ENCODE measurements at regions not wholly inside any gene's neighbourhood (a gene's known extent, or its start where the extent isn't known, plus 50 kb on each side); places are given as distances from the start of the nearest gene placed in this dataset.

GRCh38 chr11:41963406-41963805 lies 504.0 kb upstream of the LRRC4C start:
- Histone ChIP-seq H3K9me3 (replicated peaks) (peaks cover 32% of the 10 kb centered on the region), H3K4me3 (no peak overlapping the region), H3K36me3 (no peaks in the 10 kb centered on the region), H3K27me3 (ENCODE audit: low read depth) (no peaks in the 10 kb centered on the region), H3K4me1 (no peaks in the 10 kb centered on the region), H3K27ac (replicated peaks) (no peak overlapping the region)
- TF ChIP-seq, protein P1, sequence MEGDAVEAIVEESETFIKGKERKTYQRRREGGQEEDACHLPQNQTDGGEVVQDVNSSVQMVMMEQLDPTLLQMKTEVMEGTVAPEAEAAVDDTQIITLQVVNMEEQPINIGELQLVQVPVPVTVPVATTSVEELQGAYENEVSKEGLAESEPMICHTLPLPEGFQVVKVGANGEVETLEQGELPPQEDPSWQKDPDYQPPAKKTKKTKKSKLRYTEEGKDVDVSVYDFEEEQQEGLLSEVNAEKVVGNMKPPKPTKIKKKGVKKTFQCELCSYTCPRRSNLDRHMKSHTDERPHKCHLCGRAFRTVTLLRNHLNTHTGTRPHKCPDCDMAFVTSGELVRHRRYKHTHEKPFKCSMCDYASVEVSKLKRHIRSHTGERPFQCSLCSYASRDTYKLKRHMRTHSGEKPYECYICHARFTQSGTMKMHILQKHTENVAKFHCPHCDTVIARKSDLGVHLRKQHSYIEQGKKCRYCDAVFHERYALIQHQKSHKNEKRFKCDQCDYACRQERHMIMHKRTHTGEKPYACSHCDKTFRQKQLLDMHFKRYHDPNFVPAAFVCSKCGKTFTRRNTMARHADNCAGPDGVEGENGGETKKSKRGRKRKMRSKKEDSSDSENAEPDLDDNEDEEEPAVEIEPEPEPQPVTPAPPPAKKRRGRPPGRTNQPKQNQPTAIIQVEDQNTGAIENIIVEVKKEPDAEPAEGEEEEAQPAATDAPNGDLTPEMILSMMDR (IDR thresholded peaks at IDR 0.05; ENCODE audit: borderline replicate concordance) = no peak
- no peak for DNase-seq
- intact Hi-C loops (cut with micrococcal nuclease) = no loop called here

DNA sequence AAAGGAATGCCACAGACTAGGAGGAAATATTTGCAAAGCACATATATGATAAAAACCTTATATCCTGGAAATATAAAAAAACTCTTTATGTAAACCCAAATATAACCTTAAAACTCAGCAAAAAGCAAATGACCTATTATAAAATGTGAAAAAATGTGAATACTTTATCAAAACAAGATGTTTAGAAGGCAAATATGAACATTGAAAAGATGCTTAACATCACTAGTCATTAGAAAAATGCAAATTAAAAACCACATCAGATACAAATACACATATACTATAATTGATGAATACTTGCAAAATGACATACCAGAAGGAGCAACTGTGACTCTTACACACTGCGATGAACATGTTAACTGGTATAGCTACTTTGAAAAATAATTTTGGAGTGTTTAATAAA lies 511.2 kb upstream of the LRRC4C start:
- intact Hi-C loops (cut with micrococcal nuclease) = no loop called here

DNA sequence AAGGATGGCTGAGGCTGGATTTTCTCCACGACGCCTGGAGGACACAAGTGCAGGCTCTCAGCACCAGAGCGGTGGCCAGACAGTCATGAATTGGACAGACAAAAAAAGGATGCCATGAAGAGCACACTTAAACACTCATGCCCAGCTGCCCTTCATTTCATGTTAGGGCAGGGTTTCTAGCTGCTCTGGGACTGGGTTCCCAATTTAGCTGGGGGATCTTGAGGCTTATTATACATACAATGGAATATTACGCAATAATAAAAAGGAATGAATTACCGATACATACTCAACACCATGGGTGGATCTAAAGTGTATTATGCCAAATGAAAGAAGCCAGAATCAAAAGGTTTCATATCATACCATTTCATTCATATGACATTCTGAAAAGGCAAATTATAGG lies 512.1 kb upstream of the LRRC4C start:
- intact Hi-C loops (cut with micrococcal nuclease) = no loop called here
- H3K4me3 ChIP-seq = no peak overlapping the region
- TF ChIP-seq, protein P1 (IDR thresholded peaks at IDR 0.05; ENCODE audit: borderline replicate concordance) = no peak

More for the DNA sequence above, 511.2 kb upstream of the LRRC4C start:
- Histone ChIP-seq H3K4me3 (no peak overlapping the region), H3K27ac (replicated peaks) (no peak overlapping the region), H3K27me3 (ENCODE audit: low read depth) (no peaks in the 10 kb centered on the region), H3K36me3 (no peaks in the 10 kb centered on the region), H3K4me1 (no peaks in the 10 kb centered on the region), H3K9me3 (replicated peaks) (peaks cover 19% of the 10 kb centered on the region)
- TF ChIP-seq, protein P1 (IDR thresholded peaks at IDR 0.05; ENCODE audit: borderline replicate concordance) = no peak
- DNase-seq = no peak

DNA sequence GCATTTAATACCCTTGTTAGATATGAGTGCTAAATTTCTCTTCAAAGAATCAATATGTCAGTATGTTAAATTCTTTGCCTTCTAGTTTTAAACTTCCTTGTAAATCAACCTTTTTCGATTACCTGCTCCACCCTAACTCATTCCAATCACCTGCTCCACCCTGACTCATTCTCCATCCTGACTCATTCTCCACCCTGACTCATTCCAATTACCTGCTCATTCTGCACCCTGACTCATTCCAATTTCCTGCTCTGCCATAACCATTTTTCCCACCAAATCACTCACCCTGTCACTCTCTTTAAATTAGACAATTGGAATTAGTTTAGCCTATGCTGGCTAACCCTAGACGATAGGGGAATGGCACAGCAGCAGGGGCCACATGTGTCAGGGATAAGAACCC lies 519.5 kb upstream of the LRRC4C start:
- TF ChIP-seq, protein P1 (IDR thresholded peaks at IDR 0.05; ENCODE audit: borderline replicate concordance) = no peak
- DNase-seq = no peak
- Histone ChIP-seq H3K27ac (replicated peaks) (no peak overlapping the region), H3K36me3 (no peaks in the 10 kb centered on the region), H3K27me3 (ENCODE audit: low read depth) (no peaks in the 10 kb centered on the region), H3K4me3 (no peak overlapping the region), H3K4me1 (no peaks in the 10 kb centered on the region), H3K9me3 (replicated peaks) (no peaks in the 10 kb centered on the region)
- intact Hi-C loops (cut with micrococcal nuclease) = no loop called here

More for the DNA sequence above, 512.1 kb upstream of the LRRC4C start:
- no peaks in the 10 kb centered on the region for H3K27me3 ChIP-seq (ENCODE audit: low read depth)
- H3K27ac ChIP-seq (replicated peaks) = no peak overlapping the region
- no peak for DNase-seq
- H3K9me3 ChIP-seq (replicated peaks) = peaks cover 17% of the 10 kb centered on the region
- H3K36me3 ChIP-seq = no peaks in the 10 kb centered on the region
- H3K4me1 ChIP-seq = no peaks in the 10 kb centered on the region

GRCh38 chr11:41980741-41981140 lies 521.3 kb upstream of the LRRC4C start:
- Histone ChIP-seq H3K4me3 (no peak overlapping the region), H3K4me1 (no peaks in the 10 kb centered on the region), H3K27me3 (ENCODE audit: low read depth) (no peaks in the 10 kb centered on the region), H3K36me3 (no peaks in the 10 kb centered on the region), H3K9me3 (replicated peaks) (no peaks in the 10 kb centered on the region), H3K27ac (replicated peaks) (no peak overlapping the region)
- DNase-seq = no peak
- intact Hi-C loops (cut with micrococcal nuclease) = no loop called here
- TF ChIP-seq, protein P1 (IDR thresholded peaks at IDR 0.05; ENCODE audit: borderline replicate concordance) = no peak

- no peak overlapping the region for H3K4me3 ChIP-seq
- TF ChIP-seq, protein P1 (IDR thresholded peaks at IDR 0.05; ENCODE audit: borderline replicate concordance) = no peak
- H3K27ac ChIP-seq (replicated peaks) = no peak overlapping the region
- intact Hi-C loops (cut with micrococcal nuclease) = no loop called here
- no peaks in the 10 kb centered on the region for H3K27me3 ChIP-seq (ENCODE audit: low read depth)
- no peaks in the 10 kb centered on the region for H3K4me1 ChIP-seq
- no peaks in the 10 kb centered on the region for H3K36me3 ChIP-seq
- no peaks in the 10 kb centered on the region for H3K9me3 ChIP-seq (replicated peaks)
- DNase-seq = no peak
Observed at GRCh38 chr11:41982276-41982675, 522.8 kb upstream of the LRRC4C start.
